ENCODE measurements at regions not wholly inside any gene's neighbourhood (a gene's known extent, or its start where the extent isn't known, plus 50 kb on each side); places are given as distances from the start of the nearest gene placed in this dataset.
"Not testable (repeated sequence)": the region's sequence is repeated elsewhere in the genome, so short reads cannot be mapped to it uniquely, and the experiment has no call there.

DNA sequence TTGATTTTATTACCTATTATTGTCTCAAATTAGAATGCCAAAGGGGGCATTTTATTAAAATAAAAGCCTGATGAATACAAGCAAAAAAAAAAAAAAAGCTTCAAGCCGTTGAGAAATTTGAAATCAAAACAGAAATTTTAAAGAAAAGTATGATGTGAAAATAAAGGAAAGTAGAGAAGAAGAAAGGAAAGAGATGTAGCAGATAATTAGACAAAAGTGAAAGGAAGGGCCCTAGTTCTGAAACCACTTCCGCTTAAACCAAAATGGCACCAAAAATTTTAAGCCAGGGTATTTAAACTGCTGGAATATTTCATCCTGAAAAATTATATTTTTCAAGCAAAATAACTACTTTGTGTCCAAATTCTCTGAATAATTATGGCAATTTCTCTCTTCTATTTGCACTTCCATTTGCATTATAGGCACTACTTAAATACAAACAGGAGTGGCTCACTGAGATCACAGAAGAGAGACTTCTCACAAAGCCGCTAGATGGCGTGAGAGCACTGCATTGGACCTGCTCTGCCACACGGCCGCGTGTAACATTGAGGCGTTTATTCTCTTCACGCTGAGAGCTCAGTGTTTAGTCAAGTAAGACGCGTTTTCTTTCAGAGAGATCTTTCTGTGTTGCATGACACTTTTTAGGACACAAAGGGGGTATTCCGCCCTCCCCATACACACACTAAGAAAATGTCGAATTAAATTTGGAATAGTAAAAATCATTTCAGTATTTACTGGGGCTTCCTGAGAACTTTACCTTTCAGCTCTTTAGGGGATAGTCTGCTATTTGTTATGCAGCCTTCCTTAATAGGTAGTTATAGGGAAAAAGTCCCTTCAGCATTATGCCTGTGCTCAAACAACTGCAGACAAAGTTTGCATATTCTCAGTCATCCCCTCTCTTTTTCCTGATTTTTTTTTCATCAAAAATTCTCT lies 368.4 kb upstream of the CCNH start:
- DNase-seq: peak; percentile 60

- DNase-seq: no peak
Observed at GRCh38 chr5:87778876-87779275, 366.1 kb upstream of the CCNH start.

DNA sequence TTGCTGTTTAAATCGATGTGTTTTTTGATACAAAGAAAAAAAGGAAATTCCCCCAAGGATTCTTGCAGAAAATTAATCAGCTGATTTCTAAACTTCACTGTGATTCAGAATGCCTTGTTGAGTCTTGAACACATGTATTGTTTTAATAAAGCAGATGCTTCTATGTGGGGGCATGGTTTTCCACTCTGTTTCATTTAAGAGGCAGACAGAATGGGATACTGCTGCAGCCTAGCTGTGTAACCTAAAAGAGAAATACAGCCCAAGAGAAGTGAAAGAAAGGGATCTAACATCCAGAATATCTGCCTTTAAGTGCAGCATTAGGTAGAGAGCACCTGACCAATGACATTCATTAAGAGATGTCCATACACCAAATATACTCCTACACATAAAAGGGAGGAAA lies 365.1 kb upstream of the CCNH start:
- DNase-seq: no peak

DNA sequence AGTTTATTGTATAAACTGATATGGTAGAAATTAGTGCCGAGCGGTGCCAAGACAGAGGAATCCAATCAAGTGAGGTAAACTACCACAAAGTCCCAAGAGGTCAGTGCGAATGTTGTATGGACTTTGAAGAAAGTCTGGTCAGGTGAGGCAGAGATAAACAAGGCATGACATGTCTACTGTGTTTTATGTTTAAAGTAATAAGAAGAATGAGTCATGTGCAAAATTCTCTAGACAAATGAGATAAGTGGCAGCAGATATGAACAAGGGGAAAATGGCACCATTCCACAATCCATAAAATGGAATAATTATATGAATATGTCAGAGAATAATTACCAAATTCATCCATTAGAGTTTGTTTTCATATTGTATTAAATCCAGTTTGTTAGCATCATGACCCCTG lies 364.1 kb upstream of the CCNH start:
- no peak for DNase-seq

DNA sequence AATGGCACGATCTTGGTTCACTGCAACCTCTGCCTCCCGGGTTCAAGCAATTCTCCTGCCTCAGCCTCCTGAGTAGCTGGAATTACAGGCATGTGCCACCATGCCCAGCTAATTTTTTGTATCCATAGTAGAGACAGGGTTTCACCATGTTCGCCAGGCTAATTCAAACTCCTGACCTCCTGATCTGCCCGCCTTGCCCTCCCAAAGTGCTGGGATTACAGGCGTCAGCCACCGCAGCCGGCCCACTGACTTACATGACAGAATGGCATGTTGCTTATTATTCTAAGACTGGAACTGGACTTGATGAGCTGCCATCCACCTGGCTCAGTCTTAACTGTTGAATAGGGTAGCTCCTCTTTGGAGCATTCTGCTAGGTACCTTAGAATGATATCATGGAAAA lies 363.6 kb upstream of the CCNH start:
- not testable (repeated sequence) for DNase-seq

- DNase-seq: no peak
Observed at GRCh38 chr5:87775228-87775627, 362.5 kb upstream of the CCNH start.

DNA sequence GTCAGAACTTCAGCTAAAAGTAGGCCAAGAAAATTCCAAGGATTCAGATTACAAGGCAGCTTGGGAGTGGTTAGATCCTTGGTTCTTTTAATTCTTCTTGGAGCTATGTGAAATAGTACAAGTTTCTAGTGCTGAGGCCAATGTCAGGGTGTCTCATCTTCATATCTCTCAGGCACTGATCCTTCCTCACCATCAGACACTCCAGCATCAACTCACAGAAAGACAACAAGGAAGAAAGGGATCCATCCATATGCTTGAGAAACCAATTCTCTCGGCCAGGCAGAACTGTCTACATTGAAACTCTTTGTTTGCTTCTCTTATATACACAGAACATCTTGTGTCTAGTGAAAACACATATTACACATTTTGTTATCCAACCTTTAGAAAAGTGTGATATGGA lies 362.1 kb upstream of the CCNH start:
- DNase-seq: no peak

- DNase-seq: no peak
Observed at GRCh38 chr5:87770601-87771121, 357.9 kb upstream of the CCNH start.

- DNase-seq: no peak
Observed at GRCh38 chr5:87770016-87770570, 357.4 kb upstream of the CCNH start.

GRCh38 chr5:87769157-87769556 lies 356.4 kb upstream of the CCNH start:
- no peak for DNase-seq

DNA sequence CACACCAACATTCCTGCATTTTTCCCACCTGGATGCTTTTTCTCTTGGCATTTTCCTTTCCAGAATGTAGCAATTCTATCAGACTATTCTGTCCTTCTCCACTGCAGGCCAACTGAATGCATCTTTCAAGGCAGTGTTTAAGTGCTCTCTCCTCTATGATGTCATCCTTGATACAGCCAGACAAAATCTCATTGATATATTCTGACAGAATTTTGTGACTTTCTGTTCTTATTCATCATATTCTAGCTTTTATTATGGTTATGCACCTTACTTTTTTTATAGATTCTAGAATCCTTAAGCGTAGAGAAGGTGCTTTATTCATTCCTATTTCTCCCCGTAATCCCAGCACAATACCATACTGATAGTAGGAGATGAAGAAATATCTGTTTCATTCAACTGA lies 355.5 kb upstream of the CCNH start:
- no peak for DNase-seq

DNA sequence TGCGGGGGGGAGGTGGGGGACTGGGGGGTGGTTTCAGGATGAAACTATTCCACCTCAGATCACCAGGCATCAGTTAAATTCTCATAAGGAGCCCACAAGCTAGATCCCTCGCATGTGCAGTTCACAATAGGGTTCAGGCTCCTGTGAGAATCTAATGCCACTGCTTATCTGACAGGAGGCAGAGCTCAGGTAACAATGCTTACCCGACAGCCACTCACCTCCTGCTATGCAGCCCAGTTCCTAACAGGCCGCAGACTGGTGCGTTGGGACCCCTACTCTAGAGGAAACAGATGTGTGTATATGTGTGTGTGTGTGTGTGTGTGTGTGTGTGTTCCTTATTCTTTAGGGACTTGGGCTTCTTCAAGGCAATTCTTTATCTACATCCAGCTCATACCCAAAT lies 352.3 kb upstream of the CCNH start:
- no peak for DNase-seq

DNA sequence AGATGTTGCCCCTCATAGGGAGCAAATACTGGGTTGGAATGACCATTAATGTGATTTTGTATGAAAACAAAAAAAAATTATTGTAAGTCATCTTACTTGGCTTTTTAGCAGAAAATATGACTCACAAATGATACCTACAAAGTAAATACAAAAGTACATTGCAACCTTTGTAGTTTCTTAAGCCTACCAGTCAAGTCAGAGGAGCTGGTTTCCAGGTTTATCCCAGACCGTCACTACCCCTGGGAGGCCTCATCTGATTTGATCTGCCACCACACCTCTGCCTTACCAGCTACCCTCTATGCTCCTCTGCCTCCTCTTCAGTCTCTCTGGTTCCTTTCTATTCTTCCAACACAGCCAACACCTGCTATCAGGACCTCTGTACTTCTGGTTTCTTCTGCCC lies 349.9 kb upstream of the CCNH start:
- DNase-seq: no peak

DNA sequence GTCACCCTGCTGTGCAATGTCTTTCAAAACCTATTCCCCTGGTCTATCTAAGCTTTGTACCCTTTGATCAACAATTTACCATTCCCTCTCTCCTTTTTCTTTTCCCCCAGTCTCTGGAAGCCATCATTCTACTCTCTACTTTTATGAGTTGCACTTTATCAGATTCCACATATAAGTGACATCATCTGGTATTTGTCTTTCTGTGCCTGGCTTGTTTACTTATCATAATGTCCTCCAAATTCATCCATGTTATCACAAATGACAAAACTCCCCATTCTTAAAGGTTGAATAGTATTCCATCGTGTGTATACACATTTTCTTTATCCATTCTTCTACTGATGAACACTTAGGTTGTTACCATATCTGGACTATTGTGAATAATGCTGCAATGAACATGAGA lies 344.2 kb upstream of the CCNH start:
- DNase-seq: no peak

- DNase-seq: no peak
Observed at GRCh38 chr5:87755360-87755759, 342.6 kb upstream of the CCNH start.

GRCh38 chr5:87754009-87754757 lies 341.5 kb upstream of the CCNH start:
- peak; percentile 65 for DNase-seq

- no peak for DNase-seq
Observed at GRCh38 chr5:87752362-87752761, 339.6 kb upstream of the CCNH start.

DNA sequence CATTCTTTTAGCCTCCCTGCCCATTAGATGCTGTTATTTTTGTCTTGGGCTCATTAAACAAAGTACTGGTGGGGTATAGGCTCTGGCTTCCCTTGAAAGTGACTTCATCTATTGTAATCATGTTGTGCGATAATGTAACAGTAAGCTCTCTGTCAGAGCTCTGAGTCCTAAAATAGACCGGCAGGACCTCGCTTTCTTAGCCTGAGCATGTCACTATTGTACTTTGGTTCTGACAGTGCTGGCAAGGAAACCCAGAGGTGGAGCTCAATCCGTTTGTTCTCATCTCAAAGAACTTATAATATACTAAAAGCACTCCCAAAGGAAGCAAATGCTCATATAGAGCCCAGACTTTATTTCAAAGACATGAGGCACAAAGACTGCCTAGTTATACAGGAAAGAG lies 339.1 kb upstream of the CCNH start:
- DNase-seq: no peak

GRCh38 chr5:87746891-87747377 lies 334.2 kb upstream of the CCNH start:
- no peak for DNase-seq

GRCh38 chr5:87746341-87746740 lies 333.6 kb upstream of the CCNH start:
- no peak for DNase-seq

DNA sequence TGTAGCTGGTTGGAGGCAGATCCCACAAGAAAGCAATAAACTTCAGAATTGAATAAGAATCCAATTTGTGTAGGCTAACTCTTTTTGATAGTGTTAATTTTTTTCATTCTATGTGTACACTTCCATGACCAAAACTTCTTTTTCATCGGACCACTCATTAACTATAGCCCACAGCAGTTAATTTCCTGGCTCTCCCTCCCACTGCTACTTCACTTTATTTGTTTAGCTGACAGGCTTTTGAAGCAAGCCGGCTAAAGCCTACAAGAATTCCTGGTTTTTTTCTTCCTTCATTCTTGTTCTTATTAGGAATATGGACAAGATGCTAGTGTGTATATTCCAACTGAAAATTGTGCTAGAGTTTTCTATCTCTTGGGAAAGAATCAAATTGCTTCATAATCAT lies 329.2 kb upstream of the CCNH start:
- DNase-seq: no peak

GRCh38 chr5:87735923-87736322 lies 323.2 kb upstream of the CCNH start:
- no peak for DNase-seq

DNA sequence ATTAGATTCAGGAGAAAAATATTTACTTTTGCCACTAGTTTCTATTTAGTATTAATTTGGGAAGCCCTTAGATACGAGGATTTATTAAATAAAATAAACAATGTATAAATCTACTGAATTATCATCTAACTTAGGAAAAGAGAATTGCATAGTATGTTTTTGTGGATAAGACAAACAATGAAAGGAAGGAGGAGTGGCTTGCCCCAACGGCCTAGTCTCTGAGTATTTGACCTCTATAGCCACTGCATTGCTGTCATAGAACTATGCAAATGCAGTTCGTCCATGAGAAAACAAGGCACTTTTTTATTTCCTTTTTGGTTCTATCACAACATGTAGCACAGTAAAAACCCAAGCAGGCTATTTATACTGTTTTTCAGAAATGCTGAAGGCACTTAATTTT lies 321.2 kb upstream of the CCNH start:
- no peak for DNase-seq

Measured in NCI-H1105 (cell line).